Eye (tissue), 1 donor: ENCODE measurements at regions not wholly inside any gene's neighbourhood (a gene's known extent, or its start where the extent isn't known, plus 50 kb on each side); places are given as distances from the start of the nearest gene placed in this dataset.
"Not testable (repeated sequence)": the region's sequence is repeated elsewhere in the genome, so short reads cannot be mapped to it uniquely, and the experiment has no call there.

Experiments
- DNase-seq: peaks from one replicate; pipeline ENCODE4 v3.0.0-alpha.2; 2015

GRCh38 chr7:51389216-51389812 is 72.7 kb upstream of the COBL start:
- not testable (repeated sequence) for DNase-seq

- not testable (repeated sequence) for DNase-seq
Observed at GRCh38 chr7:51388241-51388640, 71.6 kb upstream of the COBL start.

GRCh38 chr7:51386806-51387568 is 70.4 kb upstream of the COBL start:
- DNase-seq: not testable (repeated sequence)

GRCh38 chr7:51386184-51386583 is 69.6 kb upstream of the COBL start:
- not testable (repeated sequence) for DNase-seq

GRCh38 chr7:51382243-51382642 is 65.6 kb upstream of the COBL start:
- not testable (repeated sequence) for DNase-seq

- DNase-seq: no peak
Observed at GRCh38 chr7:51376420-51377092, 59.9 kb upstream of the COBL start.

- DNase-seq: no peak
Observed at GRCh38 chr7:51374936-51375335, 58.3 kb upstream of the COBL start.

GRCh38 chr7:51373607-51374006 is 57.0 kb upstream of the COBL start:
- DNase-seq: not testable (repeated sequence)

- DNase-seq: peak; percentile 44
Observed at GRCh38 chr7:51369746-51370145, 53.1 kb upstream of the COBL start.

- not testable (repeated sequence) for DNase-seq
Observed at GRCh38 chr7:51369228-51369627, 52.6 kb upstream of the COBL start.

GRCh38 chr7:51368334-51368733 is 51.7 kb upstream of the COBL start:
- no peak for DNase-seq

- no peak for DNase-seq
Observed at GRCh38 chr7:51367614-51367968, 51.0 kb upstream of the COBL start.

- peak; percentile 87 for DNase-seq
Observed at GRCh38 chr7:51366930-51367613, 50.5 kb upstream of the COBL start.
